HCT116 (cell line): ENCODE measurements at regions not wholly inside any gene's neighbourhood (a gene's known extent, or its start where the extent isn't known, plus 50 kb on each side); places are given as distances from the start of the nearest gene placed in this dataset.

Experiments used
- ATAC-seq: fragments of 200-7000 bp; cut with Tn5 transposase; 2 replicates; pipeline ENCODE4 v1.9.1; 2020; ENCODE audit warnings: mild to moderate bottlenecking, moderate library complexity
- BruUV-seq: library from RNA; stranded (reverse); fragments of 400-500 nt; replicated peaks from 2 replicates; lab custom pipeline; 2021; lab: Mats Ljungman, UMichigan
- CTCF ChIA-PET: fragments of 300-600 bp; sonication (Branson Sonifier 250); formaldehyde crosslinking; loops from one replicate; lab custom pipeline; 2021; ENCODE audit warnings: antibody characterized with exemption; lab: Charles Lee
- POLR2A ChIA-PET: fragments of 300-600, 350-600 bp; sonication (Branson Sonifier 250); formaldehyde crosslinking; loops from one replicate; lab custom pipeline; 2021; ENCODE audit warnings: antibody characterized with exemption; lab: Charles Lee
- RAD21 ChIA-PET, 2 experiments: fragments of 300-600 bp; sonication (Branson Sonifier 250); formaldehyde crosslinking; loops; one replicate each; lab custom pipeline; 2023; ENCODE audit warnings: low total read pairs in 2 of 2; ENCODE audit not compliant: uncharacterized antibody in 2 of 2, unreplicated experiment in 2 of 2, low non-redundant PET in 1 of 2; lab: Charles Lee
- DNase-seq: peaks from one replicate; pipeline ENCODE4 v3.0.0-alpha.2; 2010; ENCODE audit warnings: low read depth, low spot score
- H2AFZ ChIP-seq: fragments of 200-600 bp; shearing (Covaris generic), sonication (generic); 2 replicates; pipeline ENCODE4 v1.6.1; 2017; ENCODE audit warnings: low read depth, mixed run types, mixed read lengths, antibody characterized with exemption, low read length; ENCODE audit not compliant: poor library complexity, severe bottlenecking
- H3K27ac ChIP-seq: 2 replicates; pipeline ENCODE4 v1.5.1; 2012; ENCODE audit warnings: low read depth, low read length
- H3K27me3 ChIP-seq: fragments of 200-600 bp; sonication (generic); 2 replicates; pipeline ENCODE4 v1.6.1; 2016; ENCODE audit warnings: mixed run types, low read length, mixed read lengths; ENCODE audit not compliant: insufficient read depth
- H3K36me3 ChIP-seq, 2 experiments: fragments of 200-500 bp in 1 of 2; fragments of 200-600 bp in 1 of 2; sonication (Bioruptor generic) in 1 of 2; sonication (generic) in 1 of 2; 2 replicates each; pipeline versions ENCODE4 v1.5.1 to v1.6.1; 2014 to 2016; ENCODE audit warnings: low read length in 2 of 2, inconsistent platforms in 1 of 2, mixed read lengths in 1 of 2, mixed run types in 1 of 2; ENCODE audit not compliant: insufficient read depth in 2 of 2, control insufficient read depth in 1 of 2
- H3K4me1 ChIP-seq, 2 experiments: fragments of 200-600 bp in 1 of 2; sonication (generic) in 1 of 2; 2 replicates each; pipeline versions ENCODE4 v1.5.1 to v1.6.1; 2012 to 2017; ENCODE audit warnings: low read length in 2 of 2, inconsistent platforms in 1 of 2, mild to moderate bottlenecking in 1 of 2, mixed read lengths in 1 of 2, mixed run types in 1 of 2, moderate library complexity in 1 of 2; ENCODE audit not compliant: insufficient read depth in 2 of 2, control insufficient read depth in 1 of 2
- H3K4me2 ChIP-seq: fragments of 200-600 bp; sonication (generic); 2 replicates; pipeline ENCODE4 v1.6.1; 2017; ENCODE audit warnings: mixed run types, low read length, mixed read lengths
- H3K4me3 ChIP-seq, 2 experiments: fragments of 200-600 bp in 1 of 2; sonication (generic) in 1 of 2; replicated peaks in 1 of 2; 2 replicates each; pipeline ENCODE4 v1.5.1; 2011 to 2016; ENCODE audit warnings: low read length in 2 of 2, control low read depth in 1 of 2, low read depth in 1 of 2, mild to moderate bottlenecking in 1 of 2, mixed read lengths in 1 of 2, mixed run types in 1 of 2
- H3K79me2 ChIP-seq: fragments of 200-600 bp; sonication (generic); 2 replicates; pipeline ENCODE4 v1.6.1; 2017; ENCODE audit warnings: mild to moderate bottlenecking, mixed run types, low read length, moderate library complexity, mixed read lengths; ENCODE audit not compliant: insufficient read depth
- H3K9ac ChIP-seq: fragments of 200-600 bp; sonication (generic); 2 replicates; pipeline ENCODE4 v1.6.1; 2016; ENCODE audit warnings: low read length, mixed read lengths
- H3K9me2 ChIP-seq: fragments of 200-600 bp; sonication (generic), shearing (Covaris generic); 2 replicates; pipeline ENCODE4 v1.6.1; 2017; ENCODE audit warnings: mixed run types, mild to moderate bottlenecking, moderate library complexity; ENCODE audit not compliant: insufficient read depth
- H3K9me3 ChIP-seq, 2 experiments: fragments of 200-500 bp in 1 of 2; fragments of 200-600 bp in 1 of 2; sonication (Bioruptor generic) in 1 of 2; sonication (generic) in 1 of 2; 2 replicates each; pipeline ENCODE4 v1.6.1; 2014 to 2017; ENCODE audit warnings: low read length in 2 of 2, mixed read lengths in 2 of 2, inconsistent platforms in 1 of 2, low read depth in 1 of 2, mild to moderate bottlenecking in 1 of 2, mixed run types in 1 of 2, moderate library complexity in 1 of 2; ENCODE audit not compliant: control insufficient read depth in 1 of 2, insufficient read depth in 1 of 2
- H4K20me1 ChIP-seq: fragments of 200-600 bp; sonication (generic), shearing (Covaris generic); 2 replicates; pipeline ENCODE4 v1.6.1; 2017; ENCODE audit warnings: mixed run types, mild to moderate bottlenecking, moderate library complexity; ENCODE audit not compliant: insufficient read depth
- CBX3 ChIP-seq: IDR thresholded peaks from 2 replicates; pipeline ENCODE4 v1.6.1; 2012; ENCODE audit warnings: low read depth
- CEBPB ChIP-seq: IDR thresholded peaks from 2 replicates; pipeline ENCODE4 v1.6.1; 2012; ENCODE audit warnings: low read depth
- EGR1 ChIP-seq: IDR thresholded peaks from 2 replicates; pipeline ENCODE4 v1.6.1; 2012; ENCODE audit warnings: low read depth
- EZH2 ChIP-seq: fragments of 200-600 bp; sonication (generic); IDR thresholded peaks from 2 replicates; pipeline ENCODE4 v1.6.1; 2017; ENCODE audit warnings: antibody characterized with exemption, mixed run types
- JUND ChIP-seq: IDR thresholded peaks from 2 replicates; pipeline ENCODE4 v1.6.1; 2012
- MAX ChIP-seq: IDR thresholded peaks from 2 replicates; pipeline ENCODE4 v1.6.1; 2012
- POLR2A ChIP-seq: IDR thresholded peaks from 2 replicates; pipeline ENCODE4 v1.7.0; 2011; ENCODE audit warnings: borderline replicate concordance; ENCODE audit not compliant: insufficient read depth, insufficient read length; ENCODE audit errors: extremely low read depth
- POLR2AphosphoS5 ChIP-seq: IDR thresholded peaks from 2 replicates; pipeline ENCODE4 v1.6.1; 2011; ENCODE audit warnings: mild to moderate bottlenecking, low read depth, low read length, moderate library complexity
- SIN3A ChIP-seq: IDR thresholded peaks from 2 replicates; pipeline ENCODE4 v1.6.1; 2012; ENCODE audit warnings: low read depth
- SP1 ChIP-seq: IDR thresholded peaks from 2 replicates; pipeline ENCODE4 v1.6.1; 2012; ENCODE audit warnings: low read depth
- SRF ChIP-seq: IDR thresholded peaks from 2 replicates; pipeline ENCODE4 v1.6.1; 2012; ENCODE audit warnings: low read depth
- TCF7L2 ChIP-seq: IDR thresholded peaks from 2 replicates; pipeline ENCODE4 v1.7.0; 2011; ENCODE audit warnings: borderline replicate concordance, inconsistent platforms; ENCODE audit not compliant: insufficient read depth, insufficient read length; ENCODE audit errors: extremely low read depth
- YY1 ChIP-seq: IDR thresholded peaks from 2 replicates; pipeline ENCODE4 v1.6.1; 2011; ENCODE audit warnings: low read length, low read depth, moderate library complexity, mild to moderate bottlenecking; ENCODE audit not compliant: insufficient replicate concordance; ENCODE audit errors: extremely low read depth
- ZFX ChIP-seq: fragments of 450-650 bp; IDR thresholded peaks from 2 replicates; pipeline ENCODE4 v1.6.1; 2017
- ZNF274 ChIP-seq: fragments of 200-500 bp; sonication (Bioruptor generic); IDR thresholded peaks from 2 replicates; pipeline ENCODE4 v1.6.1; 2014; ENCODE audit warnings: mild to moderate bottlenecking, low read depth, low read length, inconsistent platforms
- intact Hi-C: fragments of 100-400 bp; cut with micrococcal nuclease; formaldehyde crosslinking; loops from 2 replicates; pipeline ENCODE4 v1.10.0; 2022
- TF ChIP-seq, protein P1 (sequence below), 3 experiments: fragments of 200-600 bp in 1 of 3; sonication (generic) in 1 of 3; IDR thresholded peaks in 2 of 3; conservative IDR thresholded peaks in 1 of 3; 2 replicates each; pipeline ENCODE4 v1.5.1; 2012 to 2017; ENCODE audit warnings: low read depth in 2 of 3, low read length in 2 of 3, antibody characterized with exemption in 1 of 3, borderline replicate concordance in 1 of 3, control low read depth in 1 of 3, mild to moderate bottlenecking in 1 of 3, mixed read lengths in 1 of 3, mixed run types in 1 of 3, moderate library complexity in 1 of 3; ENCODE audit not compliant: insufficient read depth in 1 of 3
- TF ChIP-seq, protein P2 (sequence below): IDR thresholded peaks from 2 replicates; pipeline ENCODE4 v1.6.1; 2011; ENCODE audit warnings: mild to moderate bottlenecking, low read length, moderate library complexity; ENCODE audit not compliant: insufficient replicate concordance; ENCODE audit errors: extremely low read depth
- TF ChIP-seq, protein P3 (sequence below): IDR thresholded peaks from 2 replicates; pipeline ENCODE4 v1.6.1; 2012
- TF ChIP-seq, protein P4 (sequence below): IDR thresholded peaks from 2 replicates; pipeline ENCODE4 v1.6.1; 2012; ENCODE audit warnings: low read depth

- no peak overlapping the region for H3K9ac ChIP-seq
- H3K4me1 ChIP-seq, result no peaks in the 10 kb centered on the region
- CTCF ChIA-PET, result no interaction called here
- no TSS peak for BruUV-seq
- no peak overlapping the region for H3K4me3 ChIP-seq
- no peak for DNase-seq
- H3K27me3 ChIP-seq, result no peaks in the 10 kb centered on the region
- TF ChIP-seq ZNF274 (no peak), JUND (no peak), SIN3A (no peak), ZFX (no peak), CEBPB (no peak), SRF (no peak), CBX3 (no peak), EZH2 (no peak), POLR2AphosphoS5 (no peak), TCF7L2 (no peak), EGR1 (no peak), SP1 (no peak), YY1 (no peak), MAX (no peak), POLR2A (no peak)
- TF ChIP-seq, protein P1, sequence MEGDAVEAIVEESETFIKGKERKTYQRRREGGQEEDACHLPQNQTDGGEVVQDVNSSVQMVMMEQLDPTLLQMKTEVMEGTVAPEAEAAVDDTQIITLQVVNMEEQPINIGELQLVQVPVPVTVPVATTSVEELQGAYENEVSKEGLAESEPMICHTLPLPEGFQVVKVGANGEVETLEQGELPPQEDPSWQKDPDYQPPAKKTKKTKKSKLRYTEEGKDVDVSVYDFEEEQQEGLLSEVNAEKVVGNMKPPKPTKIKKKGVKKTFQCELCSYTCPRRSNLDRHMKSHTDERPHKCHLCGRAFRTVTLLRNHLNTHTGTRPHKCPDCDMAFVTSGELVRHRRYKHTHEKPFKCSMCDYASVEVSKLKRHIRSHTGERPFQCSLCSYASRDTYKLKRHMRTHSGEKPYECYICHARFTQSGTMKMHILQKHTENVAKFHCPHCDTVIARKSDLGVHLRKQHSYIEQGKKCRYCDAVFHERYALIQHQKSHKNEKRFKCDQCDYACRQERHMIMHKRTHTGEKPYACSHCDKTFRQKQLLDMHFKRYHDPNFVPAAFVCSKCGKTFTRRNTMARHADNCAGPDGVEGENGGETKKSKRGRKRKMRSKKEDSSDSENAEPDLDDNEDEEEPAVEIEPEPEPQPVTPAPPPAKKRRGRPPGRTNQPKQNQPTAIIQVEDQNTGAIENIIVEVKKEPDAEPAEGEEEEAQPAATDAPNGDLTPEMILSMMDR (IDR thresholded peaks at IDR 0.05 in 2 of 3, conservative IDR thresholded peaks at IDR 0.05 in 1 of 3; ENCODE audit: borderline replicate concordance in 1 of 3, insufficient read depth in 1 of 3, low read depth in 2 of 3, low read length in 2 of 3), result no peak
- TF ChIP-seq, protein P2, sequence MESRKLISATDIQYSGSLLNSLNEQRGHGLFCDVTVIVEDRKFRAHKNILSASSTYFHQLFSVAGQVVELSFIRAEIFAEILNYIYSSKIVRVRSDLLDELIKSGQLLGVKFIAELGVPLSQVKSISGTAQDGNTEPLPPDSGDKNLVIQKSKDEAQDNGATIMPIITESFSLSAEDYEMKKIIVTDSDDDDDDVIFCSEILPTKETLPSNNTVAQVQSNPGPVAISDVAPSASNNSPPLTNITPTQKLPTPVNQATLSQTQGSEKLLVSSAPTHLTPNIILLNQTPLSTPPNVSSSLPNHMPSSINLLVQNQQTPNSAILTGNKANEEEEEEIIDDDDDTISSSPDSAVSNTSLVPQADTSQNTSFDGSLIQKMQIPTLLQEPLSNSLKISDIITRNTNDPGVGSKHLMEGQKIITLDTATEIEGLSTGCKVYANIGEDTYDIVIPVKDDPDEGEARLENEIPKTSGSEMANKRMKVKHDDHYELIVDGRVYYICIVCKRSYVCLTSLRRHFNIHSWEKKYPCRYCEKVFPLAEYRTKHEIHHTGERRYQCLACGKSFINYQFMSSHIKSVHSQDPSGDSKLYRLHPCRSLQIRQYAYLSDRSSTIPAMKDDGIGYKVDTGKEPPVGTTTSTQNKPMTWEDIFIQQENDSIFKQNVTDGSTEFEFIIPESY, result no peak
- TF ChIP-seq, protein P3, sequence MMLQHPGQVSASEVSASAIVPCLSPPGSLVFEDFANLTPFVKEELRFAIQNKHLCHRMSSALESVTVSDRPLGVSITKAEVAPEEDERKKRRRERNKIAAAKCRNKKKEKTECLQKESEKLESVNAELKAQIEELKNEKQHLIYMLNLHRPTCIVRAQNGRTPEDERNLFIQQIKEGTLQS, result no peak
- TF ChIP-seq, protein P4, sequence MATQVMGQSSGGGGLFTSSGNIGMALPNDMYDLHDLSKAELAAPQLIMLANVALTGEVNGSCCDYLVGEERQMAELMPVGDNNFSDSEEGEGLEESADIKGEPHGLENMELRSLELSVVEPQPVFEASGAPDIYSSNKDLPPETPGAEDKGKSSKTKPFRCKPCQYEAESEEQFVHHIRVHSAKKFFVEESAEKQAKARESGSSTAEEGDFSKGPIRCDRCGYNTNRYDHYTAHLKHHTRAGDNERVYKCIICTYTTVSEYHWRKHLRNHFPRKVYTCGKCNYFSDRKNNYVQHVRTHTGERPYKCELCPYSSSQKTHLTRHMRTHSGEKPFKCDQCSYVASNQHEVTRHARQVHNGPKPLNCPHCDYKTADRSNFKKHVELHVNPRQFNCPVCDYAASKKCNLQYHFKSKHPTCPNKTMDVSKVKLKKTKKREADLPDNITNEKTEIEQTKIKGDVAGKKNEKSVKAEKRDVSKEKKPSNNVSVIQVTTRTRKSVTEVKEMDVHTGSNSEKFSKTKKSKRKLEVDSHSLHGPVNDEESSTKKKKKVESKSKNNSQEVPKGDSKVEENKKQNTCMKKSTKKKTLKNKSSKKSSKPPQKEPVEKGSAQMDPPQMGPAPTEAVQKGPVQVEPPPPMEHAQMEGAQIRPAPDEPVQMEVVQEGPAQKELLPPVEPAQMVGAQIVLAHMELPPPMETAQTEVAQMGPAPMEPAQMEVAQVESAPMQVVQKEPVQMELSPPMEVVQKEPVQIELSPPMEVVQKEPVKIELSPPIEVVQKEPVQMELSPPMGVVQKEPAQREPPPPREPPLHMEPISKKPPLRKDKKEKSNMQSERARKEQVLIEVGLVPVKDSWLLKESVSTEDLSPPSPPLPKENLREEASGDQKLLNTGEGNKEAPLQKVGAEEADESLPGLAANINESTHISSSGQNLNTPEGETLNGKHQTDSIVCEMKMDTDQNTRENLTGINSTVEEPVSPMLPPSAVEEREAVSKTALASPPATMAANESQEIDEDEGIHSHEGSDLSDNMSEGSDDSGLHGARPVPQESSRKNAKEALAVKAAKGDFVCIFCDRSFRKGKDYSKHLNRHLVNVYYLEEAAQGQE, result no peak
- TF ChIP-seq, all 23 proteins: peak for 0
- no peaks in the 10 kb centered on the region for H3K9me2 ChIP-seq
- ChIA-PET POLR2A (no interaction called here), RAD21 (no interaction called here)
- no peaks in the 10 kb centered on the region for H3K36me3 ChIP-seq
- H2AFZ ChIP-seq, result no peak overlapping the region
- ATAC-seq, result no peak
- intact Hi-C loops, result no loop called here
- no peaks in the 10 kb centered on the region for H4K20me1 ChIP-seq
- H3K4me2 ChIP-seq, result no peak overlapping the region
- no peaks in the 10 kb centered on the region for H3K79me2 ChIP-seq
- H3K27ac ChIP-seq, result no peak overlapping the region
- H3K9me3 ChIP-seq, result peaks cover 0 to 3% of the 10 kb centered on the region in 2 experiments; a peak in 1 of 4 replicates
Measured at GRCh38 chr13:97751477-97751876, 202.0 kb upstream of the IPO5 start.
